CD4-positive, alpha-beta T cell treated with Interferon gamma for 1 hour (primary cell): ENCODE measurements at regions not wholly inside any gene's neighbourhood (a gene's known extent, or its start where the extent isn't known, plus 50 kb on each side); places are given as distances from the start of the nearest gene placed in this dataset.
"Not testable (repeated sequence)": the region's sequence is repeated elsewhere in the genome, so short reads cannot be mapped to it uniquely, and the experiment has no call there.

ENCODE experiments used
- DNase-seq: peaks from one replicate; pipeline ENCODE4 v3.0.0-alpha.2; 2020

DNA sequence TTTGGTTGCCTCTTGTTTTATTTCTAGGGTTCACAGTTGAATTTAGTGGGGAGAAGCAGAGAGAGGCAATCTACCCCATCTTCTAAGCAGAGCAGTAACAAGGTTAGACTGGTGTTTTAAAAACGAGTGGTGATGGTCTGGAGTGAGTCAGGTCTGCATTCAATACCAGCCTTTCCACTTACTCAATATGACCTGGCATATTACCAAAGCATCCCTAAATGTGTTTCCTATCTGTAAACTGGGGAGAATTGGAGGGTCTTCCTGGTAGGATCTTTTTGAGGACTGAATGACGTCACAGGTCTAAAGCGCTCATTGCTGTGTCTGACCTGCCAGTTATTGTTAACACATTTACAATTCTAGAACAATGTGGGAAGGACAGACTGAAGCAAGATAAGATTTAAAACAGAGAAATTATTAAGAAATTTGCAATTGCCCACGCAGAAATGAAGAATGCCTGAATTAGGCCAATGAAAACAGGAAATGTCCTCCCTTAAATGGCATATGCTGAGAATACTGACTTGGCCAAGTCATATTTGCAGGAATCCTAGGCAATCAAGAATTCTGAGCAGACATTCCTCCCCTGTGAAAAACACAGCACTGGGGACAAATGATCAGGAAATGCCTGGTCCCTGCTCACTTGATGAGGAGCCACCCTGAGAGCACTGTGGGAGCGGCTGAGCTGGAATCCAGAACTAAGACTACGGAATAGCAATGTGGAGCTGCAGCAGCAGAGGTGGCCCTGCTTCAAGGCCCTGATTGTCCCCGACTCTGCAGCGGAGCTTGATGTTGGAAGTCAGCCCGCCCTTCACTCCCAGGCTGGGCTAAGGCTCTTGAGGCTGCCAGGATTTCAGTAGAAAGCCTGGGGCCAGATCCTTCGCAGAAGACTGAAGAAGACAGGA, 184.5 kb upstream of the CXCL12 start:
- DNase-seq = no peak

DNA sequence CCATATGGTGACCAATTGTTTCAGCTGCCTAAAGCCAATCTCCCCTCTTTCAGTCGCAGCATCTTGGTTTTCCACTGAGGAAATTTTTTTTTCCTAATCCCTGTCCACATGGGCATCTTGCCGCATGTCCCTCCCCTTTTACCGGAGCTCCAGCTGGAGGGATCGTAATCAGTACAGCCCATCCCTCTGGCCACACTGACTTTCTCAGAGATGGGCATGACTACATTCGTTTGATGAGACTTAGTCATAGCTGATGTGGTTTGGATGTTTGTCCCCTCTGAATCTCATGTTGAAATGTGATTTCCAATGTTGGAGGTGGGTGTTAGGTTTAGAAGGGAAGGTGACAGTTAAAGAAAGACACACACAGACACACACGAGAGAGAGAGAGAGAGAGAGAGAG, 186.8 kb upstream of the CXCL12 start:
- DNase-seq = no peak

DNA sequence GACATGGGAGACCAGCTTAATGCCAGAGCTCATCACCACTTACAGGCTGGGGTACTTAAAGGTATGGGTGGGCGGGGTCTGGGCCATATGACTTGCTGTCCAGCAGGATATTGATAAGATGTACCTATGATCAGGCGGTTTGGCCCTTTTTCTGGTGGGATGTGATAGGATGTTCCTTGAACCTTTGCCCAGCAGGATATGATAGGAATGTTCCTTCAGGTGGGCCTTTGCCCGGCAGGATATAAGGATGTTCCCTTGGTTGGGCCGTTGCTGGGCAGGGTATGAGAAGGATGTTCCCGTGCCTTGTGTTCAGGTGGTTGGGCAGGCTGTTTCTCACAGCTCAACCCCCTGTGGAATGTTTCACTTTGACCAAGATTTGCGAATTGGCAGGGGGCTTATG, 187.2 kb upstream of the CXCL12 start:
- DNase-seq = no peak

DNA sequence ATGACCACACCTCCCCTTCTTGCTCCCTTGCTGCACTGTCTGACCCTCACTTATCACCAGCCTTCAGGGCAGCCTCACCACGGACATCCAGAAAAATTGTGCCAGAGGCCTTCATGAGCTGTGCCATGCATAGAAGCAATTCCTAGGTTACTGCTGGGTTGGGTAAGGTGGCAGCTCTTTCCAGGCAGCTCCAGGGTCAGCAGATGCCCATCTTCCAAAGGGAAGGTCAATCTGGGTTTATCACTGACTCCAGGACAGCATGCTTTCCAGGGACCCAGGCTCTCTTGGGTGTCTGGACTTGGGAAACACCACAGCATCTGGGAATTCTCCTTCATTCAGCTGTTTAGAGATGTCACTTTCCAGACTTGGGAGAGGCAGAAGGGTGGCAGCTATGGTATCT, 188.9 kb upstream of the CXCL12 start:
- no peak for DNase-seq

DNA sequence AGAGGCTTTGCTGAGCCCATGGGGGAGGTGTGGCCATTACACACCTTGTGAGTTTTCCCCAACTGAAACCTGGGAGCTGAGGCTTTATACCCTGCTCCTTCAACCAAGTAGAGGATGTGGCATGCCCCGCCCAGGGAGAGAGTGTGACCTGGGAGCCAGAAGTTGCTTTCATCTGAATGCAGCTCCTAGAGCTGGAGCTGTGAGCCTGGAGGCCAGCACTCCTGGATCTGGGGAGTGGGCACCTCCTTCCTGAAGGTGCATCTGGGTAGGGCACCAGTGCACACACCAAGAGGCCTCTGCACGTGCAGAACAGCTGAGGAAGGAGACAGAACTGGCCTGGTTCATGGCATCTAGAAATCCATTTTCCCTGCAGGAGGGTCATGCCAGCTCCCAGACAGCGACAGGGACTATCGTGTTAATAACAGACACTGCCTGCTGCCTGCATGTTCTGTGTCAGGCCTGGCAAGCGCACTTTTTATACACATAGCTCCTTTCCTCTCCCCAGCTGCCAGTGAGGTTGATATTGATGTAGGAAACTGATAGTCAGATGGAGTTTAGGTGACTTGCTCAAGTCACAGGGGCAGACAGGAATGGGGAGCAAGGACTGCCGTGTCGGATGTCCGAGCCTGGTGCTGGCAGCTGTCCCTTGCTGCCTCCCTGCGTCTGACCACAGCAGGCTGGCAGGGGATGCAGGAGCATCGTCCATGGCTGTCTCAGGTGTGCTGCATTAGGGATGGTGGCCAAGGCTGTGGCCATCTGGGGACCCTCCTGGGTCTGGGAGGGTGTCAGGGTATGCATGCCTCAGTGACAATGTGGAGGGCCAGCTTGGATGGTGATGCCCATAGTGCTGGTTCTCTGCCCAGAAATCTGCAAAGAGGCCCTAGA, 189.9 kb upstream of the CXCL12 start:
- no peak for DNase-seq

DNA sequence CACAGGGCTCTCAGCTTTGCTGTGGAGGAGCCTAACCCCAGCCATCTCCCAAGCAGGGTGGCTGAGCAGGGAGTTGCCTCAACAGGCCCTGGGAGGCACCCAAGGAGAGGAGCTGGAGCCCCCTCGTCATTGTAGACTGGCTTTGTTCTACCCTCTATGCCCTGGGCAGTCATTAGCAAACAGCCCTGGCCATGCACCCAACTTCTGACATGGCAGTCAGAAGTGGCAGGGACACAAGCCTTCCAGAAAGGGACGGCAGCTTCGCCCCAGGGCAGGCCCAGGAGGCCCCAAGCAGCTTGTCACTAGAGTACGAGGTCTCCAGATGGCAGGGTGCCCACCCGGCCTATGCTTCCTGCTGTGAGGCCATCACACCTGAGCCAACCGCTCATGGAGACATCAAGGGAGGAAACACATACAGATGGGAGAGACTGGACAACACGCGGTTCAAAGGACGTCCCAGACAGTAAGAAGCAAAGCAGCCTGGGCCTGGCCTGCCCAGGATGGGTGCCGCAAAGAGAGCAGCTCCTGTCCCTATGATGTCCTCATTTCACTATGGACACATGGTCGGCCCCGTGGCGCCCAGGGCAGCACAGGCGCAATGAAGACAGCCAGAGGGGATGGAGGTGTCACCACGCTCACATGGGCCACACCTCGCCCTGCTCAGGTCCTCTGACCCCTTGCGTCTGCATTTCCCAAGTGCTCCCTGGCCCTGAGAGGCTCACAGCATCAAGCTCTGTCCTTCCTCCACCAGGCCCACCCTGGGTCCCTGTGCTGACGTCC, 190.9 kb upstream of the CXCL12 start:
- DNase-seq = no peak

DNA sequence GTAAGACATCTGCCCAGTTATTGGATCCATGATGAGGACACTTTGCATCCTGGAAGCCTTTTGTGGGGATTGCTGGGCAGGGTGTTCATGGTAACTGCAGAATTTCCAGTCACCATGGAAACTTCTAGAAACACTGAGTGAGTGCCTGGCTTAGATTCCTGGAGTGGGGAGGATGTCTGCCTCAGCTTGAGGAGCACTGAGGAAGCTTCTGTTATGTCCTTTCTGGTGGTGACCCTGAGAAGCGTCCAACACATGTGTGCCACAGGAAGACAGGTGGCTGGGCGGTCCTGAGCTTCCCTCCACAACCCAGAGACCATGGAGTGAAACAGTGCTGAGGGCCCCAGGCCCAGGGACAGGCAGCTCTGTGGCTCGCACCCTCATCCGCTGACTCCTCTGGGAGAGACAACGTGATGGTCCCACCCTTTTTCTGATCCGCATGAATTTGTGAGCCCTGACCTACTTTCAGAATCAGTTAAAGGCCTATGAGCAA, 191.8 kb upstream of the CXCL12 start:
- DNase-seq = peak; percentile 43

DNA sequence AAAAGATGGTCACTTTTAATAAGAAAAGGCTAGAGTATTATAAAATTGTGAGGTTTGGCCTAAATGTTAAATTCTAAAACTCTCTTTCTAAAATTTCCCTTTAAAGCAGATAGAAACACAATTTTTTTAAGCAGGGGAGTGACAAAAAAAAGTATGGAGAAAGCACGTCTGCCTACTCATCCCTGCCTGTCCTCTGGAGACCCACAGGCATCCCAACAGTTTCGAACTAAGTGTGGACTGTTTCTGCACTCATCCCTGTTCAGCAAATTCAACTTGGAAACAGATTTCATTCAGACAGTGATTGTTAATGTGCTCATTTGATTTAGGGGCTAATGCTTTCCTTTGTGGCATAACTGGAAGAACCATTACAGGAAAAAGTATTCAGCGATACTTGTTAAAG, 192.6 kb upstream of the CXCL12 start:
- no peak for DNase-seq

DNA sequence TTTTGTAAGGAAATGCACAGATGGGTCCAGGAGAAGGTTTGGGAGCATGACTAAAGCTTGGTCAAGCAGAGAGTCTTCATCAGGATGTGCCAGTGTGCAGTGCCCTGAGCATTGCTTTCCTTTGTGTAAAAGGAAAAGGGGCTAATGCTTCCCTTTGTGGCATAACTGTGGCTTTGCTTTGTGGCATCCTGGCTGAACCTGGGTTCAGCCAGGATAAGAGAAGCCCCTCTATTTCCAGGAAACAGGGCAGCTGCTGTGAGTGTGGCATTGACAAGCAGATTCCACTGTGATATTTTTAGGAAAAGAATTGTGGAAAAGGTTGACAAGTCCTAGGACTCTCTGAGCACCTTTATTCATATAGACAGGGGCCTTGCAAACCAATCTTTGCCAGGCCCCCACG, 193.4 kb upstream of the CXCL12 start:
- no peak for DNase-seq

DNA sequence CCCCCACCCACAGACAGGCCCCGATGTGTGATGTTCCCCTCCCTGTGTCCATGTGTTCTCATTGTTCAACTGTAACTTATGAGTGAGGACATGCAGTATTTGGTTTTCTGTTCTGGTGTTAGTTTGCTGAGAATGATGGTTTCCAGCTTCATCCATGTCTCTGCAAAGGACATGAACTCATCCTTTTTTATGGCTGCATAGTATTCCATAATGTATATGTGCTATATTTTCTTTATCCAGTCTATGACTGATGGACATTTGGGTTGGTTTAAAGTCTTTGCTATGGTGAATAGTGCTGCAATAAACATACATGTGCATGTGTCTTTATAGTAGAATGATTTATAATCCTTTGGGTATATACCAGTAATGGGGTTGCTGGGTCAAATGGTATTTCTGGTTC, 194.1 kb upstream of the CXCL12 start:
- not testable (repeated sequence) for DNase-seq

DNA sequence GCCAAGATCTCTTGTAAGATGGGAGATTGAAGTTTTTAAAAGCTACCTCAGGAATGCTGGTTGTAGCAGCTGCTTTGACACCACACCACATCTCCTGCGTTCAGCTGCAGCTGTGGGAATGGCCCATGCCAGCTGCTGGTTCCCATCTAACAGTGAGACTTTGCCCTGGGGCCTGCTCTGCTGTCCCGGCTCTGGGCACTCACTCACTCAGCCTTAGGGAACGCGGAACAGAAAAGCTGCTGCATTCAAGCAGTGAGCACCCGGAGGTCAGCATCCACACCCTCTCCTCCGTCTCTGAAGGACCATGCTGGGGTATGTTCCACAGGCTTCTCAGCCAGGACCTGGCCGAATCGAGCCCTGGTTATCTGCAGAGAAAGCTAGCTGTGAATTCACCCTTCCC, 197.1 kb upstream of the CXCL12 start:
- no peak for DNase-seq

DNA sequence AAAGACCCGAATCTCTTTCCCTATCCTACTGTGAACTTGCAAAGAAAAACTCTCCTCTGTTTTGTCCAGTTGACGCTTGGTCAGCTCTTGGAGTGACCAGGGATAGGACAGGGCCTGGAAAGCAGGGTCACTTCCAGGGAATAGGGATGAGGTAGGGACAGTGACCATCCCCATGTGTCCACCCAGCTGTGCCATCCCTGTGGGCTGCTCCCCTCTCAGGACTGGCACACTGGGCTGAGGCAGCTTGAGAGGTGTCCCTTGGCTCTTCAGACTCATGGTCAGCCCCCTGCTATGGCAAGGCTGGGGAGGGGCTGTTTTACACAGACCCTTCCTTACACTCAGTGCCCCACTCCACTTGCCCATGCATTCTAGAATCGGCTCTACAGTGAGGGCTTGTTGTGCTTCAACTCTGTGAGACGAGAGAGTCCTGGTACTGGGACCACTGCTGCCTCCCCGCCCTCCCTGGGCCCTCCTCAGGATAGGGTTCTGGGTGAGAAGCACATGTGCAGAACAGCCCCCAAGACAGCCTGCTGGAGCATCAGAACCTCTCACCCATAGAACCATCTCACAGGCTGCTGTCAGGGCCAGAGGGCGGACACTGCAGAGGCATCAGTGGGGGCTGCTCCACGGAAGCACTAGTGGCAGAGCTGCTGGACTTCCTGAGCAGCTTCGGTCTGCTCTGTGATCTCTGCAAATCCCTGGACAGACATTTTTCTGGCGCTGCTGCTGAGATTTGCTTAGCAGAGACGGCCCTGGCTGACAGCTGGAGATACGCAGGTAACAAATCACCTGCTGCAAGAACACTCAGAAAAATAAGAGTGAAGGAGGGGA, 202.8 kb upstream of the CXCL12 start:
- DNase-seq = no peak

DNA sequence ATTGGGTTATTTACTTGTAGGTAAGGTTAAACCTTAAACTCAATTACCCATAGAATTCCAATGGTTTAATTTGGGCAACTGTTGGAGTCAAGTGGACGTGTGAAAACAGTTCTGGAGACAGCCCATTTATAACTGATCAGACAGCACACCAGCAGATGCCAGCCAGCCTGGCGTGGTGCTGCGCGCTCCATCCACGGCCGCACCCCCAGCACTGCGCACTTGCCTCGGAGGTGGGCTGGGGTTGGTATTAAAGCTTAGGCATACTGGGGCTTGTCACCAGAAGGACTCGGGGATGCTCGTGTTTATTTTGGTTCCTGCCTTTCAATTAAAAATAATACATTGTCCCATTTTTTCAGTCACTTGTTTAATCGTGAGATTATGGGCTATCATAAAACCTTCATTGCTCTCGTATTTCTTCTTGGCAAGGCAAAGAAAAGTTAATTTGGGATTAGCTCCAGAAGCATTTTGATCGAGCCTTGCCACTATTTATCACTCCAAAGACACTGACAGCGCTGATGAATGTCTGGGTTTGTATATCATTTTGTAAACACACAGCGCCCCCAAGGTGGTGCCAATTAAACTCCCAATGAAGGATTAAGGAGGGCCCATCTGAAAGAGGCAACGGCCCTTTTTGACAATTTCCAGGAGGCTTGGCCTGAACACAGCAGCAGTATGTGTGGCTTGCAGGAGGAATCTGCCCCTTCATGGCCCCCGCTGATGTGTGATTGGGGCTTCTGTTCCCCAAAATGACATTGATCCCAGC, 204.5 kb upstream of the CXCL12 start:
- DNase-seq = no peak

DNA sequence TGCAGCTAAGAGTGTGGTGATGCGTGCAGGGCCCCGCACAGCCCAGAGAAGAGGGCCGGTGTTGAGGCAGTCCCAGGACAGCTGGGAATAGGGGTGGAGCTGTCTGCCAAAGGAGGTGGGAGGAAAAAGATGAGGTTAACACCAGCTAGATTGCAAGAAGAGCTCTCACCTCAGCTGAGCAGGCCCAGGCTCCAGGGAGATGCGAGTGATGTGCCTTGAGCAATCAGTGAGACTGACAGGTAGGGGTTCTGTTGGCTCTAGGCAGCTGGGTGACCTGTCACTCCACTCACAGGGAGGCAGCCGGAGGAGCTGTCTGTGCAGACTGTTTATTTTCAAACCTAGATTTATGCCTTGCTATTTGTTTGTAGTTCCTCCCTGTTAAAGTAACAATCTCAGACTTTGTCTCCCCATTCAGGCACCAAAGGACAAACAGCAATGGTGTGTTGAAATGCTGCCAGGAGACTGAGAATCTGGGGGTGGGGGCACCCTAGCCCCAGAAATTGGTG, 205.1 kb upstream of the CXCL12 start:
- no peak for DNase-seq

DNA sequence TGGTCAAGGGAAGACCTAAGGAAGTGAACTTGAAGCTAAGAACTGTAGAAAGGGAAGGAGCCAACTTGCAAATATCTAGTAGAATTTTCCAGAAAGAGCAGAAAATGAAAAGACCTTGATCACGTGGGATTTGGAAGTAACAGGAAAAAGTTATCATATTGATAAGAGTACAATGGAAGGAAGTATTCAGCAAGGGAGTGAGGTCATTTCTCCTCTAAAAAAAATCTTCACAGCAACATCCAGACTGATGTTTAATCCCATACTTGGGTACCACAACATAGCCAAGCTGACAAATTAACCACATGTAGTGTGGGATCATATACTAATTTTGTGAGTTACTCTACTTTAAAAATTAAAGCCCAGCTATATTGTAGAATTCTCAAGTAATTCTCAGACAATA, 207.0 kb upstream of the CXCL12 start:
- no peak for DNase-seq

DNA sequence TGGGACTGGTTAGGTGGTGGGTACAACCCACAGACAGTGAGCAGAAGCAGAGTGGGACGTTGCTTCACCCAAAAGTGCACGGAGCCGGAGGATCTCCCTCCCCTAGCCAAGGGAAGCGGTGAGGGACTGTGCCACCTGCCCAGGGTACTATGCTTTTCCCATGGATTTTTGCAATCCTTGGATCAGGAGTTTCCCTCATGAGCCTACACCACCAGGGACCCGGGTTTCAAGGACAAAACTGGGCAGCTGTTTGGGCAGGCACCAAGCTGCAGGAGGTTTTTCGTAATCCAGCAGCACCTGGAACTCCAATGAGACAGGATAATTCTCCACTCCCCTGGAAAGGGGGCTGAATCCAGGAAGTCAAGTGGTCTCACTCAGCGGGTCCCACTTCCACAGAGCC, 209.1 kb upstream of the CXCL12 start:
- DNase-seq = no peak

DNA sequence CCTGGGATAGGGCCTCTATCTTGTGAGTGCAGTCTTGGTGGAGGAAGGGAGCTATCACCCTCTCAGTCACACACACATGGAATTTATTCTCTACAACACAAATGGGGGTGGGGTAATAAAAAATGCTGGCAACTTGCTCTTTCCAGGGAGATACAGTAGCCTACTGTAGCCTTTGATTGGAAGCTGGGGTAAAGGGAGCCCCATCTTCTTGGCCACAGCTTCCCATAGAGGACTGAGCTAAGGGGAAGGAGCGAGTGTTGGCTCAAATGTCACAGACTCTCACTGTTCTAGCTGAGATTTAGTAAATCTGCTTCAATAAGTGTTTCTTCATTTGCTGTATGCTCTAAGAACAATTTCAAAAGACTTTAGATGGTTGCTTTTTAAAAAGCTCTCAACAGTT, 222.2 kb upstream of the CXCL12 start:
- no peak for DNase-seq

DNA sequence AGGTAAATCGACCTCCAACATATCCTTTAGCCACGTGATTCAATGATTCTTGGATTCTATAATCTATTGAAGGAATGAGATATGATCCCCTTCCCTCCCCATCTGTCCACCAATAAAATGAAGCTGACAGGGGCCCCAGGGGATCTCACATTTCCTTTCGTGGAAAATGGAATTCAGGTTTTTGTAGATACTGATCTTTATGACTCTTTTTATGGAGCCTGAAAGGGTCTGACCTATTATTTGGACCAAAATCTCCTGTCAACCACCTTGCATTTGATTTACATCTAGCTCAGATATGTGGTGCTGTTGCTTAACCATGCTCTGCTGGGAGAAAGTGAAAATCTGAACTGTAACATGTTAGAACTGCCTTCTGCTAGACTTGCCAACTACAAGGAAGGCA, 234.0 kb upstream of the CXCL12 start:
- no peak for DNase-seq

DNA sequence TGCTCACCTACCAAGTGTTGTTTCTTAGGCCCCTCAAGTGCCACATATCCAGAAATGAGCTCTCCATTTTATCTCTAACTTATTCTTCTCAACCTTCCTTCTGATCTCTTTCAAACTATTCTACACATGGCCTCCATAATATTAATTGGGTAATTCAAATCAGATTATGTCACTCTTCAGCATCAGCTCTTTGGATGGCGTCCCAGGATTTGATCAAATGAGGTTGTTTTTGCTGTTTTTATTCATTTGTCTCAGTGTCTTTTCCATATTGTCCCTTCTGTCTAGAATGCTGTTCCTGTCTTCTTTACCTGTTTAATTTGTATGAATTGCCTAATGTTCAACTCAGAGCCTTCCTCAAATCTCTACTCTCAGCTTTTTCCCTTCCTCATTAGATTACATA, 234.6 kb upstream of the CXCL12 start:
- DNase-seq = no peak

DNA sequence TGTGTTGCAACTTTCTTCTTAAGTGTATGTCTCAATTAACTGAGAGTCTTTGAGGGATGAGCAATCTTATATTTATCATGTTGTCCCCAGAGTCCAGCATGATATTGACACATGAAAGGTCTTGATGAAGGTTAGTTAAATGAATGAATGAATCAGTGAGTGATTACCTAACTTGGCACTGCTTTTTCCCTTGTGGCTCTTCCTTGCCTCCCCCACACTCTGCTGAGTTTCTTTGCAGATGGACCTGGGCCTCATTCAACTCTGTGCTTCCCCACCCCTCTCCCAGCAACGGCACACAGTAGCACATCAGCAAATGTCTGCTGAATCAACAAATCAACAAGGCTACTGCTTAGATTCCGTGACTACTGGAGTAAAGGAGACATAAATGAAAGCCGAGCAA, 235.1 kb upstream of the CXCL12 start:
- no peak for DNase-seq
